ENCODE measurements at regions not wholly inside any gene's neighbourhood (a gene's known extent, or its start where the extent isn't known, plus 50 kb on each side); places are given as distances from the start of the nearest gene placed in this dataset.

DNA sequence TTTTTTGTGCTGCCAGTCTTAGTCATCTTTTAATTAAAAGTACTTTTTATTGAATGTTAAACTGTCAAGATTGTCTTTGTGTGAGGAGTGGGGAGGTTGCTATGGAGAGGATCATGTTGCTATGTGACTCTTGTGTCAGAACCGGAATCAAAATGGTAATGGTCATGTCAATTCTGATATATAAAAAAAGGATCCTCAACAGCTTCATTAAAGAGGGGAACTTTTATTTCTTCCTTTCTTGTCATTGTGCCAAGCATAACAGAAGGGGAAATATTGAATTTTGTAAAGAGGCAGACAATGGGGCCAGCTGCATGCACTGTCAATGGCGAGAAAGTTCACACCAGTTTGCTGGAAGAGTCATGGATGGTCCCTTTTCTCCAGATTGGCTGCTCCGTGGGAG, 564.8 kb downstream of the VRK1 start:
- Histone ChIP-seq H3K9me3 (replicated peaks in 1 of 11) (no peaks in the 10 kb centered on the region), H3K9ac (no peak overlapping the region), H3K4me1 (no peaks in the 10 kb centered on the region), H3K27ac (no peak overlapping the region), H3K4me2 (no peak overlapping the region), H3K4me3 (no peak overlapping the region), H3K27me3 (no peaks in the 10 kb centered on the region), H3K36me3 (no peaks in the 10 kb centered on the region), H4K20me1 (no peaks in the 10 kb centered on the region)
- TF ChIP-seq Cebpa-rat (IDR thresholded peaks at IDR 0.05), result no peak

GRCh38 chr14:97366400-97366799, 569.2 kb downstream of the VRK1 start:
- H3K36me3 ChIP-seq, result no peaks in the 10 kb centered on the region
- H3K4me1 ChIP-seq, result no peaks in the 10 kb centered on the region
- no peaks in the 10 kb centered on the region for H4K20me1 ChIP-seq
- no peak overlapping the region for H3K27ac ChIP-seq
- no peak overlapping the region for H3K4me3 ChIP-seq
- H3K27me3 ChIP-seq, result no peaks in the 10 kb centered on the region
- peaks cover 0 to 4% (median 0%) of the 10 kb centered on the region in 11 experiments; a peak in 1 of 22 replicates for H3K9me3 ChIP-seq (replicated peaks in 1 of 11)
- no peak overlapping the region for H3K4me2 ChIP-seq
- H3K9ac ChIP-seq, result no peak overlapping the region
- no peak for TF ChIP-seq Cebpa-rat (IDR thresholded peaks at IDR 0.05)

- H3K4me2 ChIP-seq, result no peak overlapping the region
- no peaks in the 10 kb centered on the region for H3K36me3 ChIP-seq
- H3K4me1 ChIP-seq, result no peaks in the 10 kb centered on the region
- no peak overlapping the region for H3K9ac ChIP-seq
- TF ChIP-seq Cebpa-rat (IDR thresholded peaks at IDR 0.05), result no peak
- H3K27me3 ChIP-seq, result no peaks in the 10 kb centered on the region
- no peak overlapping the region for H3K27ac ChIP-seq
- peaks cover 0 to 4% (median 0%) of the 10 kb centered on the region in 11 experiments; a peak in 1 of 22 replicates for H3K9me3 ChIP-seq (replicated peaks in 1 of 11)
- H3K4me3 ChIP-seq, result no peak overlapping the region
- H4K20me1 ChIP-seq, result no peaks in the 10 kb centered on the region
Observed at GRCh38 chr14:97367278-97367677, 570.1 kb downstream of the VRK1 start.

DNA sequence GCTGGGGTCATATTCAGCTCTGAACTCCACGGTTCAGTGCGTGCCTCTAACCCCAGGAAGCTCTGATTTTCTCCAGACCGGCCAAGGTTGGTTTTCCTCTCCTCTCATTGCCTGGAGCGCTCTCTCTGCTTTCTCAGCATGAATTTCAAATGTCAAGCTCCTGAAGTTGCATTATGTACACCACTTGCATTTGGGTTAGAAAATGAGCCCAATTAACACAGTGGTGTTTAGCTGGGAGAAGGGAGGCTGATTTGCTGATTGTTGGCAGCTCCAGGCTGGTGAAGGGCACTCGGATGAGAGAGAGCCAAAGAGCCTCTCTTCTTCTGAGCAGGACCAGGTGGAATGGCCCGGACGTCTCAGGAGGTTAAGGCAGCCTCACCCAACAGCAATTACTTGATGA, 570.9 kb downstream of the VRK1 start:
- no peaks in the 10 kb centered on the region for H3K27me3 ChIP-seq
- no peaks in the 10 kb centered on the region for H3K36me3 ChIP-seq
- peaks cover 0 to 4% (median 0%) of the 10 kb centered on the region in 11 experiments; a peak in 1 of 22 replicates for H3K9me3 ChIP-seq (replicated peaks in 1 of 11)
- H3K4me2 ChIP-seq, result no peak overlapping the region
- no peak overlapping the region for H3K4me3 ChIP-seq
- no peak overlapping the region for H3K9ac ChIP-seq
- H3K27ac ChIP-seq, result no peak overlapping the region
- no peaks in the 10 kb centered on the region for H4K20me1 ChIP-seq
- H3K4me1 ChIP-seq, result no peaks in the 10 kb centered on the region
- TF ChIP-seq Cebpa-rat (IDR thresholded peaks at IDR 0.05), result no peak

DNA sequence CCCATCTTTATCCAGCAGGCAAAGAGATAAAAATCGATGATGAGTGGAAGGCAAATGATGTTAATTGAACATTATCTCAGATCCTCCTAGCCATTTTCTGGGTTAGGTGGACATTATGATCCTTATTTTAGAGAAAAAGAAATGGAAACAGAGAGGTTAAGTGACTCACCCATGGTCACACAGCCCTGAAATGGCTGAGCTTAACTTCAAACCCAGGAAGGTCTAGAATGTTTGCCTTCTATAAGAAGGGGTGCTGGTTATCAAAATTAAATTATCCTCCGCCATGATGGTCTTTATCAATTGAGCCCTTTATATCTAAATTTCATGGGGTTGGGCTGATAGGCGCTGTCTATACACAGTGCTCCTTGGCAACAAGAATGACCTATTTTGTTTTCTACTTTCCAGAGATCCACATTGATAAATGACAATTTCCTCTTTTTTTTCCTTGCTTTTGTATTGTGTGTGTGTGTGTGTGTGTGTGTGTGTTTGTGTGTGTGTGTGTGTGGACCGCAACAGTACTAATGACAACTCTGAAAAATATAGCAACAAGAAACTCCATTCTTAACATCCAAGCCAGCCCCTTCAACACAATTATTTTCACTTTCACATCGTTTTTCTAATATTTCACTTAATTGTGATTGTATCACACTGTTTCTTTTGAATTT, 571.9 kb downstream of the VRK1 start:
- Histone ChIP-seq H3K36me3 (no peaks in the 10 kb centered on the region), H3K9me3 (replicated peaks in 1 of 11) (peaks cover 0 to 4% (median 0%) of the 10 kb centered on the region in 11 experiments; a peak in 1 of 22 replicates), H3K4me3 (no peak overlapping the region), H3K27me3 (no peaks in the 10 kb centered on the region), H3K4me2 (no peak overlapping the region), H3K4me1 (no peaks in the 10 kb centered on the region), H4K20me1 (no peaks in the 10 kb centered on the region), H3K27ac (no peak overlapping the region), H3K9ac (no peak overlapping the region)
- no peak for TF ChIP-seq Cebpa-rat (IDR thresholded peaks at IDR 0.05)

DNA sequence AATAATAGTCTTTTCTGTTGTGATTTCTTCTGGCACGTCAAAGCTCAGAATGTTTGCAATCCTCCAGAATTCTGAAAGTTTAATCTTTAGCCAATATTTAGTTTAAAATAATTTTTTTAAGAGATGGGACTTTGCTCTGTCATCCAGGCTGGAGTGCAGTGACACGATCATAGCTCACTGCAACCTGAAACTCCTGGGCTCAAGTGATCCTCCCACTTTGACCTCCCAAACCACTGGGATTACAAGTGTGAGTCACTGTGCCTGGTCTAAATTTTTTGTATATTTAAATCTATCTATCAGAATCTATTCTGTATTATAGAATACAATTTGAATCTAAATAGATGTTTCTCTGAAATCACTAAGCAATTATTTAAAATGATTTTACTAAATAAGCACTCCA, 572.7 kb downstream of the VRK1 start:
- no peaks in the 10 kb centered on the region for H4K20me1 ChIP-seq
- no peaks in the 10 kb centered on the region for H3K36me3 ChIP-seq
- no peak for TF ChIP-seq Cebpa-rat (IDR thresholded peaks at IDR 0.05)
- no peak overlapping the region for H3K9ac ChIP-seq
- no peaks in the 10 kb centered on the region for H3K27me3 ChIP-seq
- H3K4me1 ChIP-seq, result no peaks in the 10 kb centered on the region
- H3K9me3 ChIP-seq (replicated peaks in 1 of 11), result peaks cover 0 to 4% (median 0%) of the 10 kb centered on the region in 11 experiments; a peak in 1 of 22 replicates
- H3K4me3 ChIP-seq, result no peak overlapping the region
- H3K4me2 ChIP-seq, result no peak overlapping the region
- no peak overlapping the region for H3K27ac ChIP-seq

- no peak overlapping the region for H3K4me3 ChIP-seq
- no peak overlapping the region for H3K9ac ChIP-seq
- H3K4me2 ChIP-seq, result no peak overlapping the region
- no peaks in the 10 kb centered on the region for H4K20me1 ChIP-seq
- H3K4me1 ChIP-seq, result no peaks in the 10 kb centered on the region
- H3K27me3 ChIP-seq, result no peaks in the 10 kb centered on the region
- no peak for TF ChIP-seq Cebpa-rat (IDR thresholded peaks at IDR 0.05)
- H3K27ac ChIP-seq, result no peak overlapping the region
- H3K9me3 ChIP-seq (replicated peaks in 1 of 11), result no peaks in the 10 kb centered on the region
- H3K36me3 ChIP-seq, result no peaks in the 10 kb centered on the region
Observed at GRCh38 chr14:97376310-97376709, 579.1 kb downstream of the VRK1 start.

- H3K4me2 ChIP-seq, result no peak overlapping the region
- no peaks in the 10 kb centered on the region for H3K36me3 ChIP-seq
- H3K4me1 ChIP-seq, result no peaks in the 10 kb centered on the region
- H3K27ac ChIP-seq, result no peak overlapping the region
- H3K27me3 ChIP-seq, result no peaks in the 10 kb centered on the region
- TF ChIP-seq Cebpa-rat (IDR thresholded peaks at IDR 0.05), result no peak
- H3K9ac ChIP-seq, result no peak overlapping the region
- H4K20me1 ChIP-seq, result no peaks in the 10 kb centered on the region
- no peak overlapping the region for H3K4me3 ChIP-seq
- no peaks in the 10 kb centered on the region for H3K9me3 ChIP-seq (replicated peaks in 1 of 11)
Observed at GRCh38 chr14:97377550-97377949, 580.4 kb downstream of the VRK1 start.

DNA sequence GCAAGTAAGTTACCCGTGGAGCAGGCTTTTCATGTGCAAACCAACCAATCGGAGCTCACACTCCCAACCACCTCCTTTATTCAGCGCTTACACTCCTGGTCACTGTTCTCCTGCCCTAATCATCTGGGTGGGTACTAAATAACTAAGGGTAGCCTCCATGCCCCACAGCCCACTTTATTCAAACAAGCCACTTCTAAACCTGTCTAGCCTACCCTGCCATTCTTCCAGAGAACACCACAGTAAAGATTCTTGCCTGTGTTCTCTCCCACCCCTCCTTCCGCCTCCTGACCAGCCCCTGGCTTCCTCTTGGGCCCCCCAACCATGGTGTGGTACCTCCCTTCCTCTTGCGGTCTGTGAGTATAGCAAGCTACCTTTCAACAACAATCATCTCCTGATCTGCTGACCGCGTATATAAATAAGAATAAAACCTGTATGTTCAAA, 581.9 kb downstream of the VRK1 start:
- Histone ChIP-seq H3K9ac (no peak overlapping the region), H3K36me3 (no peaks in the 10 kb centered on the region), H3K4me1 (no peaks in the 10 kb centered on the region), H3K9me3 (replicated peaks in 1 of 11) (no peaks in the 10 kb centered on the region), H3K4me3 (no peak overlapping the region), H3K27me3 (no peaks in the 10 kb centered on the region), H3K27ac (no peak overlapping the region), H3K4me2 (no peak overlapping the region), H4K20me1 (no peaks in the 10 kb centered on the region)
- TF ChIP-seq Cebpa-rat (IDR thresholded peaks at IDR 0.05), result no peak

GRCh38 chr14:97380539-97380941, 583.4 kb downstream of the VRK1 start:
- H3K4me1 ChIP-seq, result no peaks in the 10 kb centered on the region
- no peak overlapping the region for H3K9ac ChIP-seq
- no peak for TF ChIP-seq Cebpa-rat (IDR thresholded peaks at IDR 0.05)
- H3K27ac ChIP-seq, result no peak overlapping the region
- H3K4me3 ChIP-seq, result no peak overlapping the region
- H4K20me1 ChIP-seq, result no peaks in the 10 kb centered on the region
- H3K9me3 ChIP-seq (replicated peaks in 1 of 11), result no peaks in the 10 kb centered on the region
- no peak overlapping the region for H3K4me2 ChIP-seq
- no peaks in the 10 kb centered on the region for H3K36me3 ChIP-seq
- no peaks in the 10 kb centered on the region for H3K27me3 ChIP-seq

Measured in BLaER1 treated with 17β-estradiol and CSF1 and Interleukin-3, amounts not matched to agents 10 nM and 100 nM (cell line).